K562 (cell line): ENCODE measurements at regions not wholly inside any gene's neighbourhood (a gene's known extent, or its start where the extent isn't known, plus 50 kb on each side); places are given as distances from the start of the nearest gene placed in this dataset.

Experiments used
- ATAC-seq: fragments of 200-7000 bp; cut with Tn5 transposase; 3 replicates; pipeline ENCODE4 v1.9.1; 2020; ENCODE audit warnings: moderate library complexity
- BruUV-seq: library from RNA; stranded (reverse); fragments of 400-500 nt; replicated peaks from 2 replicates; lab custom pipeline; 2021; lab: Mats Ljungman, UMichigan
- CTCF ChIA-PET: fragments of 300-600 bp; formaldehyde crosslinking; extraction: SDS; loops from one replicate; lab custom pipeline; 2021; ENCODE audit warnings: low intra/inter-chr PET ratio; lab: Yijun Ruan, JAX
- POLR2A ChIA-PET: fragments of 300-600, 350-650 bp; sonication (Branson Sonifier 250); formaldehyde crosslinking; extraction: SDS; loops from one replicate; lab custom pipeline; 2021; ENCODE audit warnings: antibody characterized with exemption, inconsistent platforms; lab: Yijun Ruan, JAX
- DNase-seq, 4 experiments: peaks; one replicate each; pipeline versions ENCODE4 v3.0.0 to v3.0.0-alpha.2; 2011 to 2018; ENCODE audit warnings: low spot score in 3 of 4, mixed read lengths in 3 of 4; ENCODE audit errors: extremely low read depth in 1 of 4
- FAIRE-seq: peaks from 2 replicates; lab custom pipeline; 2011; peaks lifted over from hg19 to GRCh38; lab: Jason Lieb, UNC
- H2AFZ ChIP-seq: 2 replicates; pipeline ENCODE4 v1.6.0; 2011; ENCODE audit warnings: low read depth, low read length, control low read depth, inconsistent platforms
- H3K27ac ChIP-seq: fragments of 200-600 bp; 3 replicates; pipeline ENCODE4 v1.8.0; 2011; ENCODE audit warnings: low read depth, mild to moderate bottlenecking, control low read depth, inconsistent platforms, low read length, moderate library complexity, mixed read lengths; ENCODE audit errors: extremely low read depth
- H3K27me3 ChIP-seq, 2 experiments: fragments of 300-600 bp in 1 of 2; 2 replicates in 1 of 2; 3 replicates in 1 of 2; pipeline versions ENCODE4 v1.6.0 to v1.8.0; 2011; ENCODE audit warnings: inconsistent platforms in 2 of 2, low read length in 2 of 2, mild to moderate bottlenecking in 1 of 2, mixed read lengths in 1 of 2, moderate library complexity in 1 of 2; ENCODE audit not compliant: control insufficient read depth in 2 of 2, insufficient read depth in 2 of 2
- H3K36me3 ChIP-seq: fragments of 300-600 bp; 3 replicates; pipeline ENCODE4 v1.8.0; 2011; ENCODE audit warnings: mild to moderate bottlenecking, low read length, inconsistent platforms; ENCODE audit not compliant: control insufficient read depth, insufficient read depth
- H3K4me1 ChIP-seq, 2 experiments: fragments of 200-600 bp in 1 of 2; replicated peaks in 1 of 2; 2 replicates in 1 of 2; 3 replicates in 1 of 2; pipeline versions ENCODE4 v1.5.1 to v1.8.0; 2011; ENCODE audit warnings: inconsistent platforms in 2 of 2, low read length in 2 of 2, mild to moderate bottlenecking in 1 of 2, mixed read lengths in 1 of 2, moderate library complexity in 1 of 2; ENCODE audit not compliant: control insufficient read depth in 2 of 2, insufficient read depth in 2 of 2
- H3K4me2 ChIP-seq: 2 replicates; pipeline ENCODE4 v1.6.1; 2011; ENCODE audit warnings: low read length, control low read depth, inconsistent platforms, mixed read lengths; ENCODE audit not compliant: insufficient read depth
- H3K4me3 ChIP-seq: fragments of 200-600 bp; sonication (generic), shearing (Covaris generic); 2 replicates; pipeline ENCODE4 v1.5.1; 2016; ENCODE audit warnings: control low read depth, inconsistent platforms
- H3K79me2 ChIP-seq: fragments of 200-600 bp; 3 replicates; pipeline ENCODE4 v1.8.0; 2011; ENCODE audit warnings: low read length, inconsistent platforms; ENCODE audit not compliant: control insufficient read depth, insufficient read depth
- H3K9ac ChIP-seq, 2 experiments: 2 replicates each; pipeline versions ENCODE4 v1.6.0 to v1.6.1; 2011; ENCODE audit warnings: low read depth in 2 of 2, low read length in 2 of 2, control low read depth in 1 of 2, inconsistent platforms in 1 of 2, mild to moderate bottlenecking in 1 of 2, mixed read lengths in 1 of 2; ENCODE audit not compliant: insufficient read depth in 1 of 2
- H3K9me1 ChIP-seq: one replicate; pipeline ENCODE4 v1.6.0; 2011; ENCODE audit warnings: inconsistent platforms, mild to moderate bottlenecking, low read length, moderate library complexity; ENCODE audit not compliant: control insufficient read depth, insufficient read depth
- H3K9me3 ChIP-seq: replicated peaks from 2 replicates; pipeline ENCODE4 v1.5.1; 2011; ENCODE audit warnings: low read depth, low read length, inconsistent platforms; ENCODE audit not compliant: control insufficient read depth, insufficient read depth
- H4K20me1 ChIP-seq: replicated peaks from 2 replicates; pipeline ENCODE4 v1.6.1; 2011; ENCODE audit warnings: low read length, inconsistent platforms, mixed read lengths; ENCODE audit not compliant: control insufficient read depth, insufficient read depth
- BRCA1 ChIP-seq, 2 experiments: fragments of 450-650 bp in 1 of 2; sonication (generic) in 1 of 2; formaldehyde crosslinking in 1 of 2; IDR thresholded peaks; 2 replicates each; pipeline versions ENCODE4 v1.5.0 to v1.6.1; 2017 to 2020; ENCODE audit warnings: mild to moderate bottlenecking in 1 of 2, missing genetic modification reagents in 1 of 2
- CHAMP1 ChIP-seq: fragments of 450-650 bp; IDR thresholded peaks from 2 replicates; pipeline ENCODE4 v1.6.1; 2016; ENCODE audit warnings: mild to moderate bottlenecking
- HNRNPL ChIP-seq: fragments of 200-400 bp; formaldehyde crosslinking; IDR thresholded peaks from 2 replicates; pipeline ENCODE4 v1.6.1; 2017; ENCODE audit warnings: low read depth, mild to moderate bottlenecking, low read length
- MCM2 ChIP-seq: fragments of 450-650 bp; IDR thresholded peaks from 2 replicates; pipeline ENCODE4 v1.6.1; 2017; ENCODE audit warnings: low read depth, mild to moderate bottlenecking
- NR3C1 ChIP-seq: sonication (generic); formaldehyde crosslinking; IDR thresholded peaks from 2 replicates; pipeline ENCODE4 v1.8.1; 2022; ENCODE audit warnings: missing genetic modification reagents
- PHB ChIP-seq: fragments of 250-450 bp; sonication (Bioruptor Pico); IDR thresholded peaks from 2 replicates; pipeline ENCODE4 v1.5.0; 2021
- PML ChIP-seq: IDR thresholded peaks from 2 replicates; pipeline ENCODE4 v1.6.1; 2012; ENCODE audit warnings: low read length, inconsistent platforms
- POLR2A ChIP-seq: fragments of 450-650 bp; conservative IDR thresholded peaks from 2 replicates; pipeline ENCODE4 v1.6.1; 2016
- RAD51 ChIP-seq: fragments of 450-650 bp; IDR thresholded peaks from 2 replicates; pipeline ENCODE4 v1.7.1; 2016; ENCODE audit warnings: low read depth, mild to moderate bottlenecking, borderline replicate concordance
- SIRT6 ChIP-seq: IDR thresholded peaks from one replicate; pipeline ENCODE4 v1.6.1; 2012; ENCODE audit warnings: low read depth, mild to moderate bottlenecking, control low read depth, inconsistent platforms, low read length, moderate library complexity
- U2AF1 ChIP-seq: fragments of 200-400 bp; formaldehyde crosslinking; optimal IDR thresholded peaks from 2 replicates; pipeline ENCODE3; 2017; ENCODE audit warnings: mild to moderate bottlenecking, low read depth, low read length, moderate library complexity
- ZNF175 ChIP-seq: fragments of 200-800 bp; sonication (Bioruptor generic); IDR thresholded peaks from 2 replicates; pipeline ENCODE4 v1.6.1; 2016; ENCODE audit warnings: low read depth, mild to moderate bottlenecking, missing genetic modification characterization, missing compliant biosample characterization
- WGBS: fragments of 100-300 bp; shearing (Covaris generic); methylation state at CpG from one replicate; pipeline ENCODE4 v1.1.6; 2016; ENCODE audit warnings: low coverage, mixed read lengths; ENCODE audit not compliant: insufficient coverage; ENCODE audit errors: missing lambda C conversion rate; 5-methylcytosine and 5-hydroxymethylcytosine counted together
- in situ Hi-C: fragments of 300-500 bp; cut with MboI; formaldehyde crosslinking; loops from 4 replicates; pipeline ENCODE4 v1.15.0; 2018; ENCODE audit warnings: inconsistent platforms, mixed read lengths
- intact Hi-C: fragments of 100-400 bp; cut with micrococcal nuclease; formaldehyde crosslinking; loops from 2 replicates; pipeline ENCODE4 v1.14.2; 2022

GRCh38 chr5:89313044-89313443 is 430.1 kb upstream of the MEF2C start:
- no peak for ATAC-seq

More at GRCh38 chr5:89313044-89313443, 430.1 kb upstream of the MEF2C start:
- no peaks in the 10 kb centered on the region for H3K9me1 ChIP-seq
- H4K20me1 ChIP-seq = no peaks in the 10 kb centered on the region
- no peak for TF ChIP-seq MCM2
- no peak for TF ChIP-seq U2AF1
- TF ChIP-seq PML = no peak
- TF ChIP-seq ZNF175 = no peak
- no peak for TF ChIP-seq PHB (CRISPR knock-in tag)
- TF ChIP-seq SIRT6 = no peak
- no peak for TF ChIP-seq CHAMP1
- no peak for TF ChIP-seq POLR2A
- no peak for TF ChIP-seq BRCA1 (IDR thresholded peaks at IDR 0.05)
- no peak for TF ChIP-seq BRCA1 (CRISPR knock-in tag; IDR thresholded peaks at IDR 0.05)
- no peak for TF ChIP-seq NR3C1 (CRISPR knock-in tag)
- no peak for TF ChIP-seq RAD51
- no peak for TF ChIP-seq HNRNPL
- TF ChIP-seq, all 486 proteins: peak for 0
- BruUV-seq = no TSS peak
- H2AFZ ChIP-seq = peak overlapping the region; percentile 77
- H3K36me3 ChIP-seq = no peaks in the 10 kb centered on the region
- intact Hi-C loops = no loop called here
- peak overlapping the region; percentile 62; the same call in 1 of the 3 replicates for H3K27ac ChIP-seq
- H3K4me1 ChIP-seq = peaks cover 0 to 26% of the 10 kb centered on the region in 2 experiments; a peak in 3 of 5 replicates
- no peak overlapping the region for H3K4me3 ChIP-seq
- no peaks in the 10 kb centered on the region; the same call in 1 of the 2 replicates for H3K9me3 ChIP-seq
- POLR2A ChIA-PET = no interaction called here
- no peak overlapping the region for H3K9ac ChIP-seq
- in situ Hi-C loops = no loop called here
- FAIRE-seq (no peak), DNase-seq (no peak)
- no peak overlapping the region for H3K4me2 ChIP-seq
- CTCF ChIA-PET = no interaction called here
- H3K27me3 ChIP-seq = no peaks in the 10 kb centered on the region
- no peaks in the 10 kb centered on the region for H3K79me2 ChIP-seq
- 14% methylated on average over 2 of the region's 2 CpGs for WGBS
